CD14-positive monocyte (primary cell): ENCODE measurements at regions not wholly inside any gene's neighbourhood (a gene's known extent, or its start where the extent isn't known, plus 50 kb on each side); places are given as distances from the start of the nearest gene placed in this dataset.

Source experiments
- DNase-seq, 3 donors: peaks; one replicate each; pipeline ENCODE4 v3.0.0-alpha.2; 2011 to 2022
- H2AFZ ChIP-seq: 2 replicates; pipeline ENCODE4 v1.6.0; 2012; ENCODE audit warnings: mild to moderate bottlenecking, low read depth, low read length, inconsistent platforms; ENCODE audit not compliant: insufficient read depth, poor library complexity, severe bottlenecking
- H3K27ac ChIP-seq, 2 donors: 1 replicate in 1 of 2; 2 replicates in 1 of 2; pipeline ENCODE4 v1.5.1; 2012 to 2013; ENCODE audit warnings: low read length in 2 of 2, control low read depth in 1 of 2, inconsistent platforms in 1 of 2, low read depth in 1 of 2, mild to moderate bottlenecking in 1 of 2
- H3K27me3 ChIP-seq, 2 donors: one replicate each; pipeline versions ENCODE4 v1.6.0 to v1.6.1; 2011 to 2013; ENCODE audit warnings: low read length in 2 of 2; ENCODE audit not compliant: control insufficient read depth in 2 of 2, insufficient read depth in 2 of 2
- H3K36me3 ChIP-seq, 2 donors: replicated peaks in 1 of 2; 1 replicate in 1 of 2; 2 replicates in 1 of 2; pipeline versions ENCODE4 v1.5.1 to v1.6.1; 2012 to 2013; ENCODE audit warnings: low read length in 2 of 2, control low read depth in 1 of 2, inconsistent platforms in 1 of 2, mild to moderate bottlenecking in 1 of 2; ENCODE audit not compliant: insufficient read depth in 2 of 2, control insufficient read depth in 1 of 2
- H3K4me1 ChIP-seq, 2 donors: 1 replicate in 1 of 2; 2 replicates in 1 of 2; pipeline versions ENCODE4 v1.5.1 to v1.6.1; 2012 to 2013; ENCODE audit warnings: low read length in 2 of 2, control low read depth in 1 of 2, inconsistent platforms in 1 of 2, mild to moderate bottlenecking in 1 of 2, moderate library complexity in 1 of 2; ENCODE audit not compliant: insufficient read depth in 2 of 2, control insufficient read depth in 1 of 2
- H3K4me2 ChIP-seq: replicated peaks from 2 replicates; pipeline ENCODE3; 2012; ENCODE audit warnings: low read length, moderate library complexity, mild to moderate bottlenecking; ENCODE audit not compliant: poor library complexity, severe bottlenecking; ENCODE audit errors: extremely low read depth
- H3K4me3 ChIP-seq, 3 experiments: fragments of 200-600 bp in 1 of 3; sonication (generic) in 1 of 3; replicated peaks in 1 of 3; 1 replicate in 2 of 3; 2 replicates in 1 of 3; pipeline ENCODE4 v1.5.1; 2011 to 2013; ENCODE audit warnings: low read length in 3 of 3, mild to moderate bottlenecking in 3 of 3, control low read depth in 2 of 3, low read depth in 2 of 3, inconsistent platforms in 1 of 3, moderate library complexity in 1 of 3
- H3K79me2 ChIP-seq: 2 replicates; pipeline ENCODE4 v1.6.0; 2012; ENCODE audit warnings: mild to moderate bottlenecking, control low read depth, inconsistent platforms, low read length, moderate library complexity; ENCODE audit not compliant: insufficient read depth
- H3K9ac ChIP-seq: 2 replicates; pipeline ENCODE4 v1.6.0; 2017; ENCODE audit warnings: low read length, mild to moderate bottlenecking; ENCODE audit not compliant: insufficient read depth, poor library complexity, severe bottlenecking
- H3K9me3 ChIP-seq, 2 donors: replicated peaks in 1 of 2; 1 replicate in 1 of 2; 2 replicates in 1 of 2; pipeline versions ENCODE4 v1.5.1 to v1.6.1; 2012 to 2013; ENCODE audit warnings: low read length in 2 of 2, control low read depth in 1 of 2; ENCODE audit not compliant: control insufficient read depth in 1 of 2, insufficient read depth in 1 of 2
- H4K20me1 ChIP-seq: 2 replicates; pipeline ENCODE4 v1.6.0; 2012; ENCODE audit warnings: mild to moderate bottlenecking, low read length, control low read depth, moderate library complexity; ENCODE audit not compliant: insufficient read depth
- H3K27ac Mint-ChIP-seq, 7 donors: one replicate each; pipeline ENCODE4 v1.8.0; 2020; ENCODE audit warnings: mild to moderate bottlenecking in 7 of 7, mixed read lengths in 7 of 7, moderate library complexity in 6 of 7, inconsistent platforms in 2 of 7
- H3K27me3 Mint-ChIP-seq, 3 donors: one replicate each; pipeline ENCODE4 v1.8.0; 2021 to 2022; ENCODE audit warnings: low read depth in 3 of 3, mild to moderate bottlenecking in 3 of 3, mixed read lengths in 3 of 3, moderate library complexity in 3 of 3, inconsistent platforms in 1 of 3
- H3K36me3 Mint-ChIP-seq, 2 donors: one replicate each; pipeline ENCODE4 v1.8.0; 2020; ENCODE audit warnings: mixed read lengths in 2 of 2, inconsistent platforms in 1 of 2, mild to moderate bottlenecking in 1 of 2
- H3K4me1 Mint-ChIP-seq: one replicate; pipeline ENCODE4 v1.8.0; 2020; ENCODE audit warnings: mild to moderate bottlenecking, mixed read lengths
- H3K4me3 Mint-ChIP-seq, 2 donors: one replicate each; pipeline ENCODE4 v1.8.0; 2020; ENCODE audit warnings: mild to moderate bottlenecking in 2 of 2, mixed read lengths in 2 of 2, moderate library complexity in 1 of 2
- H3K9me3 Mint-ChIP-seq, 7 donors: one replicate each; pipeline ENCODE4 v1.8.0; 2020 to 2022; ENCODE audit warnings: mixed read lengths in 7 of 7, mild to moderate bottlenecking in 6 of 7, moderate library complexity in 6 of 7, inconsistent platforms in 2 of 7
- CTCF ChIP-seq: fragments of 200-600 bp; IDR thresholded peaks from one replicate; pipeline ENCODE4 v1.8.0; 2022; ENCODE audit warnings: antibody characterized with exemption, mild to moderate bottlenecking
- WGBS: methylation state at CpG from one replicate; pipeline ENCODE4 v1.1.5; 2013; ENCODE audit warnings: missing lambda C conversion rate; ENCODE audit not compliant: insufficient coverage; 5-methylcytosine and 5-hydroxymethylcytosine counted together
- intact Hi-C, 2 donors: fragments of 100-400 bp; cut with micrococcal nuclease; formaldehyde crosslinking; loops; one replicate each; pipeline versions ENCODE4 v1.15.0 to v1.15.1; 2023

- no peak for TF ChIP-seq CTCF
- Histone ChIP-seq H3K9me3 (no peaks in the 10 kb centered on the region), H3K4me1 (no peaks in the 10 kb centered on the region), H3K9ac (no peak overlapping the region), H3K79me2 (no peaks in the 10 kb centered on the region), H3K4me3 (no peak overlapping the region), H2AFZ (no peak overlapping the region), H3K27me3 (no peaks in the 10 kb centered on the region), H4K20me1 (no peaks in the 10 kb centered on the region), H3K36me3 (no peaks in the 10 kb centered on the region), H3K27ac (no peak overlapping the region), H3K4me2 (no peak overlapping the region)
- no peak overlapping the region for H3K27ac Mint-ChIP-seq
- no peaks in the 10 kb centered on the region for H3K27me3 Mint-ChIP-seq
- WGBS: no CpG with 5 or more reads among the region's 1 CpG
- H3K9me3 Mint-ChIP-seq: peaks cover 0 to 4% (median 0%) of the 10 kb centered on the region in 7 donors
- no peaks in the 10 kb centered on the region for H3K4me1 Mint-ChIP-seq
- H3K36me3 Mint-ChIP-seq: no peaks in the 10 kb centered on the region
- H3K4me3 Mint-ChIP-seq: no peak overlapping the region
- DNase-seq: no peak
- intact Hi-C loops: no loop called here
These were observed 353.7 kb upstream of the SOX2 start for GRCh38 chr3:181358060-181358459.

GRCh38 chr3:181354140-181354539 is 357.6 kb upstream of the SOX2 start:
- Histone ChIP-seq H3K9me3 (no peaks in the 10 kb centered on the region), H3K36me3 (no peaks in the 10 kb centered on the region), H2AFZ (no peak overlapping the region), H3K27me3 (no peaks in the 10 kb centered on the region), H4K20me1 (no peaks in the 10 kb centered on the region), H3K27ac (no peak overlapping the region), H3K9ac (no peak overlapping the region), H3K4me3 (no peak overlapping the region), H3K79me2 (no peaks in the 10 kb centered on the region), H3K4me2 (no peak overlapping the region), H3K4me1 (no peaks in the 10 kb centered on the region)
- no peaks in the 10 kb centered on the region for H3K4me1 Mint-ChIP-seq
- no peak for TF ChIP-seq CTCF
- H3K27ac Mint-ChIP-seq: no peak overlapping the region
- no peak for DNase-seq
- intact Hi-C loops: no loop called here
- H3K36me3 Mint-ChIP-seq: no peaks in the 10 kb centered on the region
- H3K4me3 Mint-ChIP-seq: no peak overlapping the region
- H3K27me3 Mint-ChIP-seq: no peaks in the 10 kb centered on the region
- H3K9me3 Mint-ChIP-seq: peaks cover 0 to 3% (median 0%) of the 10 kb centered on the region in 7 donors
